Psoas muscle (tissue), 7 donors: ENCODE measurements at regions not wholly inside any gene's neighbourhood (a gene's known extent, or its start where the extent isn't known, plus 50 kb on each side); places are given as distances from the start of the nearest gene placed in this dataset.

Experiments used
- ATAC-seq, 4 donors: fragments of 200-7000 bp; cut with Tn5 transposase; one replicate each; pipeline ENCODE4 v1.9.1; 2020; ENCODE audit warnings: moderate library complexity in 3 of 4, mild to moderate bottlenecking in 2 of 4
- DNase-seq, 2 donors: peaks; one replicate each; pipeline ENCODE4 v3.0.0-alpha.2; 2020
- H3K27ac ChIP-seq: fragments of 200-600 bp; one replicate; pipeline ENCODE4 v1.8.0; 2022
- H3K27me3 ChIP-seq, 3 donors: fragments of 200-600 bp in 1 of 3; one replicate each; pipeline versions ENCODE4 v1.6.1 to v1.8.0; 2013 to 2022; ENCODE audit warnings: low read length in 2 of 3, mild to moderate bottlenecking in 2 of 3, moderate library complexity in 1 of 3; ENCODE audit not compliant: insufficient read depth in 3 of 3
- H3K36me3 ChIP-seq, 2 donors: fragments of 200-600 bp in 1 of 2; one replicate each; pipeline versions ENCODE4 v1.6.1 to v1.8.0; 2013 to 2022; ENCODE audit warnings: low read depth in 1 of 2, mild to moderate bottlenecking in 1 of 2, moderate library complexity in 1 of 2; ENCODE audit not compliant: insufficient read depth in 1 of 2
- H3K4me1 ChIP-seq: fragments of 200-600 bp; one replicate; pipeline ENCODE4 v1.8.0; 2022
- H3K4me3 ChIP-seq: fragments of 200-600 bp; one replicate; pipeline ENCODE4 v1.8.0; 2022; ENCODE audit warnings: mild to moderate bottlenecking
- H3K9me3 ChIP-seq: fragments of 200-600 bp; one replicate; pipeline ENCODE4 v1.8.0; 2022
- CTCF ChIP-seq: fragments of 200-600 bp; IDR thresholded peaks from one replicate; pipeline ENCODE4 v1.8.0; 2022; ENCODE audit warnings: antibody characterized with exemption
- WGBS, 3 donors: extraction: QIAGEN DNeasy Blood & Tissue Kit; methylation state at CpG; one replicate each; pipeline versions ENCODE4 v1.1.6 to v1.1.7; 2013; 5-methylcytosine and 5-hydroxymethylcytosine counted together
- intact Hi-C, 2 donors: fragments of 100-400 bp; cut with DNase I; formaldehyde crosslinking; loops; one replicate each; pipeline versions ENCODE4 v1.11.0 to v1.14.2; 2022
- donor health status: healthy with polysubstance abuse.
- donor health status: DM: no; HTN: no; CAD: no; lungs with moderate emphysema.
- donor health status: Bipolar disorder and iron deficiency.
- donor health status: healthy.
- donor health status: DM: yes; HTN: yes; CAD: no.
- donor health status: DM: no; HTN: no; CAD: no.
- donor health status: DM: yes; HTN: yes; CAD: no.

DNA sequence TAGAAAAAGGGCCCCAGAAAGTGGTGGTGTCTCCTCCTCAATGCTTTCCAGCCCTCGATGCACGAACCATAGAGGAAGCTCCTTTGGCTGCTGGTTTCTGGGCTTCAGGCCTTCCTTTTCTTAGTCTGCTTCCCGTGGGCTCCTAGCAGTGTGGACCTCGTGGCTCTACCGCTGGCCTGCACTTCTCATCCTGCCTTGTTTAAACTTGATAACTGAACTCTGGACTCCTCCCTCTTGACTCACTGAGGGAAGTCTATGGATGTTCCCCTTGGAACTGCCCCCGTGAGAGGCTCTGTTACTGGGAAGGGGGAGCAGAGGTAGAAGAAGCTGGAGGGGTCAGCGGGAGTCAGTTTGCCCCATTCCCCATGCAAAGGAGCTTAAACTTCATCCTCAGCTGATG, 75.3 kb upstream of the WDR26 start:
- Histone ChIP-seq H3K27me3 (no peaks in the 10 kb centered on the region), H3K9me3 (no peaks in the 10 kb centered on the region), H3K4me1 (peaks cover 23% of the 10 kb centered on the region), H3K4me3 (no peak overlapping the region), H3K36me3 (no peaks in the 10 kb centered on the region), H3K27ac (no peak overlapping the region)
- DNase-seq (no peak), ATAC-seq (no peak)
- intact Hi-C loops = loop anchor here (5.0 to 10.0 kb wide), 4 partner anchors 105 to 412 kb away; partner anchors contain the start of gene CNIH3 (in 1 of the 2)
- no peak for TF ChIP-seq CTCF
- 76 to 79% (median 76%) methylated on average over 7 of the region's 7 CpGs for WGBS, 3 donors

DNA sequence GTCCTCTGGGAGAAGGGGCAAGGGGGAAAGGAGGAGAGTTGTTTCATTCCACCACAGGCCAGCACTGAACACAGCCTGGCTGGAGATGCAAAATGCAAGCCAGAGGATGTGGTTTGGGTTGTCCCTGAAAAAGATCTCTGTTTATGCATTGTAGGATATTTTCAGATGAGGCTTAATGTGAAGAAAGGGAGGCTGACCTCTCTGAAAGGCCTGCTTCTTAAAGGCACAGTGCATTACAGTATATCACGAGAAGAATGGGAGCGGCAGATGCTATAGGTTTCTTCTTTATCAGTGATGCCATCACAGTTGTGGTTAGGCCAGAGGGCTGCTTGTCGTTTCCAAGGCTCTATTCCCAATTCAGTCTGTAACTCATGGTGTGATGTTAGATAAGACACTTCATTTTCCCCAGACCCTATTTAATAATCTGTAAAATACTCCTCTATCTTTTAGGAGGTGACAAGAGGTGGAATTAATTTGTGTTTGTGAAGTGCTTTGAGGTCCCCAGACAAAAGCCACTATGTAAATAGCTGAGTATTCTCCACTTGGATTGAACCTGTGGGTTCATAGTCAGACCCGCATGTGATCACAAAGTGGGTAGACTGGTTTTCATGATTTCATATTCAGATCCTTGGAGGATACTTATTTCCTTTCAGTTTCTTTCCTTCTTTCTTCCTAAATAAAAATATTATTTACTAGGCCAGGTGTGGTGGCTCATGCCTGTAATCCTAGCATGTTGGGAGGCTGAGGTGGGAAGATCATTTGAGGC, 76.5 kb upstream of the WDR26 start:
- no peaks in the 10 kb centered on the region for H3K36me3 ChIP-seq
- H3K4me3 ChIP-seq = no peak overlapping the region
- no peaks in the 10 kb centered on the region for H3K9me3 ChIP-seq
- no peak for ATAC-seq
- WGBS, 3 donors = 78 to 87% (median 86%) methylated on average over 4 of the region's 4 CpGs
- H3K27me3 ChIP-seq = no peaks in the 10 kb centered on the region
- peaks cover 12% of the 10 kb centered on the region for H3K4me1 ChIP-seq
- intact Hi-C loops = loop anchor here (5.0 to 10.0 kb wide), 3 partner anchors 104 to 411 kb away; partner anchors contain the start of gene CNIH3 (in 1 of the 2)
- H3K27ac ChIP-seq = no peak overlapping the region
- DNase-seq = no peak
- TF ChIP-seq CTCF = no peak

- ATAC-seq (no peak), DNase-seq (no peak)
- 81 to 87% (median 83%) methylated on average over 5 of the region's 5 CpGs for WGBS, 3 donors
- Histone ChIP-seq H3K4me1 (peaks cover 6% of the 10 kb centered on the region), H3K36me3 (no peaks in the 10 kb centered on the region), H3K27ac (no peak overlapping the region), H3K4me3 (no peak overlapping the region), H3K27me3 (no peaks in the 10 kb centered on the region), H3K9me3 (no peaks in the 10 kb centered on the region)
- intact Hi-C loops = loop anchor here (1.0 to 10.0 kb wide), 6 partner anchors 102 to 410 kb away; partner anchors contain the start of gene CNIH3 (in 1 of the 2)
- no peak for TF ChIP-seq CTCF
Measured at GRCh38 chr1:224512600-224513151, 78.1 kb upstream of the WDR26 start.

DNA sequence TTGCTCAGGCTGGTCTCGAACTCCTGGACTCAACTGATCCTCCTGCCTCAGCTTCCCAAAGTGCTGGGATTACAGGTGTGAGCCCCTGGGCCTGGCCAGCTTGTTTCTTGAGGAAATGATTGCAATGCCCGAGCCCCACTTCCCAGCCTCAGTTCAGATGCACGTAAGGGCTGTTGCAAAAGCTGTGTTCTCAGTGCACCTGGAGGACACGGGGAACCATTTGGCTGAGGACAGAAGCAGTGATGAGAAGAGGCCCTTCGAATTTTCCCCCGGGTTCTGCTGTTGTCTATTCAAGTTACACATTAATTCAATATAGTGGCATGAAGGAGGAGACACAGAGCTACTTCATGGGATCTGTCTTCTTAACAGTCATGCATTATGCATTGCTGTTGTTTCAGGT, 78.8 kb upstream of the WDR26 start:
- no peak overlapping the region for H3K4me3 ChIP-seq
- ATAC-seq (peak in 1 of 4 donors; percentile 13), DNase-seq (no peak)
- H3K9me3 ChIP-seq = no peaks in the 10 kb centered on the region
- H3K27me3 ChIP-seq = no peaks in the 10 kb centered on the region
- intact Hi-C loops = loop anchor here (1.0 to 10.0 kb wide), 6 partner anchors 101 to 409 kb away; partner anchors contain the start of gene CNIH3 (in 1 of the 2)
- 57 to 72% (median 69%) methylated on average over 5 to 6 of the region's 6 CpGs for WGBS, 3 donors
- no peak for TF ChIP-seq CTCF
- no peak overlapping the region for H3K27ac ChIP-seq
- peaks cover 6% of the 10 kb centered on the region for H3K4me1 ChIP-seq
- no peaks in the 10 kb centered on the region for H3K36me3 ChIP-seq
